ENCODE measurements at regions not wholly inside any gene's neighbourhood (a gene's known extent, or its start where the extent isn't known, plus 50 kb on each side); places are given as distances from the start of the nearest gene placed in this dataset.
"Not testable (repeated sequence)": the region's sequence is repeated elsewhere in the genome, so short reads cannot be mapped to it uniquely, and the experiment has no call there.

DNA sequence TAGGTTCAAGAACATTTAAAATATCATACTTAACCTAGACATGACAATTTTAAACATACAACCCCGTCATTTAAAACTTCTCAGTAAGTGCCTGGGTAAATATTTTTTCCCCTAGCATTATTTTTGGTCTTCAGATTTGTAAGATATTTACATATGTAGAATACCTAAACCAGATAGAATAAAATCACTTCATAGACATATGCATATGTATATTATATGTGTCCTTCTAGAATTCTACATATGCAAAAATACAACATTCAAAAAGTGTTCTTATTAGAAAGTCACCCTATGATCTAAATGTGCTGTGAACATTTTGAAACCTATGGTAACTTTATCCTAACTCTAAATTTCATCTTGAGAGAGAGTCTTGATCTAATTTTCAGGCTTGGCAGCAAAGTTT lies 1467.0 kb upstream of the B3GALT2 start:
- Histone ChIP-seq H3K36me3 (no peaks in the 10 kb centered on the region), H3K4me3 (no peak overlapping the region), H3K27me3 (replicated peaks) (no peaks in the 10 kb centered on the region), H3K27ac (no peak overlapping the region), H3K9me3 (replicated peaks) (0 out of 2 replicates have a peak, but pooled peaks cover 4% of the 10 kb centered on the region), H3K4me1 (replicated peaks) (no peaks in the 10 kb centered on the region)
- DNase-seq (ENCODE audit: low read depth in 1 of 2, low spot score in 2 of 2), result no peak

DNA sequence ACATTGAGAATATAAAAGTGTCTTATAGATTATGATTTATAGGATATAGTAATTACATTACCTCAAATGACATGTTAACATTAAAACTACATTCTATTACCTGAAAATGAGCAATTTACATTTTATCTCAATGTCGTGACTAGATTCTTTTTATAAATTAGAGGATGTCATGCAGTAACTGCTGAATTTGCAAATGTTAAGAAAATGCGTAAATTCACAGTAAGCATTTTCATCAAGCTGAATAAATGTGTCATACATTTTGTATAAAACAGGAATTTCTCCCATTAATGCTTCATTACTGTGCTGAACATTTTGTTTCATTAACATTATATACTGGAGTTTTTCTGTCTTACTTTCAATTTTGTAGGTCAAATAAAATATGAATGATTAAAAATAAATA lies 1460.7 kb upstream of the B3GALT2 start:
- no peak overlapping the region for H3K27ac ChIP-seq
- H3K27me3 ChIP-seq (replicated peaks), result no peaks in the 10 kb centered on the region
- DNase-seq (ENCODE audit: low read depth in 1 of 2, low spot score in 2 of 2), result no peak
- H3K4me3 ChIP-seq, result no peak overlapping the region
- H3K9me3 ChIP-seq (replicated peaks), result 0 out of 2 replicates have a peak, but pooled peaks cover 2% of the 10 kb centered on the region
- no peaks in the 10 kb centered on the region for H3K4me1 ChIP-seq (replicated peaks)
- no peaks in the 10 kb centered on the region for H3K36me3 ChIP-seq

DNA sequence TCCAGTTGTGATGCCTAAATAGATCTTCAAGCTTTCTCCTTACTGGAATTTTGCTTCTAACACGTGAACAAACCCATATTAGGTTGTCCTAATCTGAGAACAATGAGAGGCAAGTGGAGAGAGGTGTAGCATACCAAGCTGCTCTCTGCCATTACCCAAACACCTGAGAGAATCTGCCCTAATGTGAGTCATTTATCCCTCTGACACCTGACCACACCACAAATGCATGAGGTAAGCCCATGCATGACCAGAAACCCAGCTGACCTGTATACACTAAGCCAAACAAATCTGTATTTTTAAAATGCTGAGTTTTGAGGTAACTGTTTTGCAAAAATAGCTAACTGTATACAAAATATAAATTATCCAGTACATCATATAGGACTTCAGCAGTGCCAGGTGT lies 1458.1 kb upstream of the B3GALT2 start:
- 0 out of 2 replicates have a peak, but pooled peaks cover 2% of the 10 kb centered on the region for H3K9me3 ChIP-seq (replicated peaks)
- no peak overlapping the region for H3K4me3 ChIP-seq
- no peaks in the 10 kb centered on the region for H3K27me3 ChIP-seq (replicated peaks)
- DNase-seq (ENCODE audit: low read depth in 1 of 2, low spot score in 2 of 2), result no peak
- no peak overlapping the region for H3K27ac ChIP-seq
- H3K36me3 ChIP-seq, result no peaks in the 10 kb centered on the region
- no peaks in the 10 kb centered on the region for H3K4me1 ChIP-seq (replicated peaks)

DNA sequence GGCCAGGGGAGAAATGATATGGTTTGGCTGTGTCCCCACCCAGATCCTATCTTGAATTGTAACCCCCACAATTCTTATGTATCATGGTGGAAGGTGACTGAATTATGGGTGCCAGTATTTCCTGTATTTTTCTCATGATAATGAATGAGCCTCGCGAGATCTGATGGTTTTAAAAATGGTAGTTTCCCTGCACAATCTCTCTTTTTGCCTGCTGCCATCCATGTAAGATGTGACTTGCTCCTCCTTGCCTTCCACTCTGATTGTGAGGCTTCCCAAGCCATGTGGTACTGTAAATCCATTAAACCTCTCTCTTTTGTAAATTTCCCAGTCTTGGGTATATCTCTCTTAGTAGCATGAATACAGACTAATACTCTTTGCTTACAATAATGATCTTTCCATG lies 1453.9 kb upstream of the B3GALT2 start:
- no peak overlapping the region for H3K27ac ChIP-seq
- no peak for DNase-seq (ENCODE audit: low read depth in 1 of 2, low spot score in 2 of 2)

DNA sequence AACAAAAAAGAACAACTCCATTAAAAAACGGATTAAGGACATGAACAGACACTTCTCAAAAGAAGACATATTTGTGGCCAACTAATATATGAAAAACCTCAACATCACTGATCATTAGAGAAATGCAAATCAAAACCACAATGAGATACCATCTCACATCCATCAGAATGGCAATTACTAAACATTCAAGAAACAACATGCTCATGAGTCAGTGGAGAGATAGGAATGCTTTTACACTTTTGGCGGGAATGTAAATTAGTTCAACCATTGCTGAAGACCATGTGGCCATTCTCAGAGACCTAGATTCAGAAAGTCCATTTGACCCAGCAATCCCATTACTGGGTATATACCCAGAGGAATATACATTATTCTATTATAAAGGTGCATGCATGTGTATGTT lies 1442.6 kb upstream of the B3GALT2 start:
- no peak for DNase-seq (ENCODE audit: low read depth in 1 of 2, low spot score in 2 of 2)
- Histone ChIP-seq H3K4me1 (replicated peaks) (no peaks in the 10 kb centered on the region), H3K36me3 (no peaks in the 10 kb centered on the region), H3K27ac (no peak overlapping the region), H3K9me3 (replicated peaks) (0 out of 2 replicates have a peak, but pooled peaks cover 16% of the 10 kb centered on the region), H3K4me3 (no peak overlapping the region), H3K27me3 (replicated peaks) (no peaks in the 10 kb centered on the region)

More for the DNA sequence above, 1453.9 kb upstream of the B3GALT2 start:
- Histone ChIP-seq H3K4me3 (no peak overlapping the region), H3K9me3 (replicated peaks) (no peaks in the 10 kb centered on the region), H3K4me1 (replicated peaks) (no peaks in the 10 kb centered on the region), H3K36me3 (no peaks in the 10 kb centered on the region), H3K27me3 (replicated peaks) (no peaks in the 10 kb centered on the region)

DNA sequence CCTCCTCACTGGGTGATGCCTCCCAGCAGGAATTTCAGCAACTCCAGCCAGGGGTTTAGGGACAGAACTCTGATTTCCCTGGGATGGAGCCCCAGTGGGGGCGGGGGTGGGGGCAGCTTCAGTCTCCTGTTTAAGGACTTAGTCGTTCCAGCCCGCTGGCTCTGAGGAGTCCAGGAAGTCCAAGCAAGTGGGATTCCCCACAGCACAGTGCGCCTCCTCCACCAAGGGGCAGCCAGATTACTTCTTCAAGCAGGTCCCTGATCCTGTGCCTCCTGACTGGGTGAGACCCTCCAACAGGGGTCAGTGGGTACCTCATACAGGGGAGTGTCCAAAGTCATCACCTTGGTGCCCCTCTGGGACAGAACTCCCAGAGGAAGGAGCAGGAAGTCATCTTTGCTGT lies 1438.4 kb upstream of the B3GALT2 start:
- Histone ChIP-seq H3K27ac (no peak overlapping the region), H3K4me1 (replicated peaks) (no peaks in the 10 kb centered on the region), H3K4me3 (no peak overlapping the region), H3K27me3 (replicated peaks) (no peaks in the 10 kb centered on the region), H3K36me3 (no peaks in the 10 kb centered on the region), H3K9me3 (replicated peaks) (peaks cover 5% of the 10 kb centered on the region; the same call in 1 of the 2 replicates)
- no peak for DNase-seq (ENCODE audit: low read depth in 1 of 2, low spot score in 2 of 2)

DNA sequence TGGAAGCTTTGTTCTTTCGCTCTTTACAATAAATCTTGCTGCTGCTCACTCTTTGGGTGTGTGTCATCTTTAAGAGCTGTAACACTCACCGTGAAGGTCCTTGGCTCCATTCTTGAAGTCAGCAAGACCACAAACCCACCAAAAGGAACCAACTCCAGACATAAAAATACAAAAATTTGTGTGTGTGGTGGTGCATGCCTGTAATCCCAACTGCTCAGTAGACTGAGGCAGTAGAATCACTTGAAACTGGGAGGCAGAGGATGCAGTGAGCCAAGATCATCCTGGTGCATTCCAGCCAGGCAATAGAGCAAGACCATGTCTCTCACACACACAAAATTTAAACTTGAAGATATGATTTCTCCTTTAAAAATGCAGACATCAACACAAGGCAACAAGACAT lies 1431.7 kb upstream of the B3GALT2 start:
- no peak overlapping the region for H3K27ac ChIP-seq
- no peaks in the 10 kb centered on the region for H3K36me3 ChIP-seq
- DNase-seq (ENCODE audit: low read depth in 1 of 2, low spot score in 2 of 2), result no peak
- no peaks in the 10 kb centered on the region for H3K27me3 ChIP-seq (replicated peaks)
- no peak overlapping the region for H3K4me3 ChIP-seq
- peaks cover 3% of the 10 kb centered on the region; the same call in 1 of the 2 replicates for H3K9me3 ChIP-seq (replicated peaks)
- H3K4me1 ChIP-seq (replicated peaks), result no peaks in the 10 kb centered on the region

DNA sequence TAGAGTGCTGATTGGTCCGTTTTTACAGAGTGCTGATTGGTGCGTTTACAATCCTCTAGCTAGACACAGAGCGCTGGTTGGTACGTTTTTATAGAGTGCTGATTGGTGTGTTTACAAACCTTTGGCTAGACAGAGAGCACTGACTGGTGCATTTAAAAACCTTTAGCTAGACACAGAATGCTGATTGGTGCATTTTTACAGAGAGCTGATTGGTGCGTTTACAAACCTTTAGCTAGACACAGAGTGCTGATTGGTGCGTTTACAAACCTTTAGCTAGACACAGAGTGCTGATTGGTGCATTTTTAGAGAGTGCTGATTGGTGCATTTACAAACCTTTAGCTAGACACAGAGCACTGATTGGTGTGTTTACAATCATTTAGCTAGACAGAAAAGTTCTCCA lies 1430.9 kb upstream of the B3GALT2 start:
- not testable (repeated sequence) for DNase-seq (ENCODE audit: low read depth in 1 of 2, low spot score in 2 of 2); H3K9me3 ChIP-seq (replicated peaks); H3K4me1 ChIP-seq (replicated peaks); H3K27me3 ChIP-seq (replicated peaks); H3K36me3 ChIP-seq; H3K4me3 ChIP-seq; H3K27ac ChIP-seq

DNA sequence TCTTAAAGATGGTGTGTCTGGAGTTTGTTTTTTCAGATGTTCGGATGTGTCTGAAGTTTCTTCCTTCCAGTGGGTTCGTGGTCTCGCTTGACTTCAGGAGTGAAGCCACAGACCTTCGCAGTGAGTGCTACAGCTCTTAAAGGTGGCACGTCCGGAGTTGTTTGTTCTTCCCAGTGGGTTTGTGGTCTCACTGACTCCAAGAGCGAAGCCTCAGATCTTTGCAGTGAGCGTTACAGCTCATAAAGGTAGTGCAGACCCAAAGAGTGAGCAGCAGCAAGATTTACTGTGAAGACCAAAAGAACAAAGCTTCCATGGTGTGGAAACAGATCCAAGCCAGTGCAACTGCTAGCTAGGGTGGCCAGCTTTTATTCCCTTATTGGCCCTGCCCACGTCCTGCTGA lies 1430.4 kb upstream of the B3GALT2 start:
- Histone ChIP-seq H3K9me3 (replicated peaks) (peaks cover 3% of the 10 kb centered on the region; the same call in 1 of the 2 replicates), H3K27ac (no peak overlapping the region), H3K27me3 (replicated peaks) (no peaks in the 10 kb centered on the region), H3K4me3 (no peak overlapping the region), H3K36me3 (no peaks in the 10 kb centered on the region), H3K4me1 (replicated peaks) (no peaks in the 10 kb centered on the region)
- DNase-seq (ENCODE audit: low read depth in 1 of 2, low spot score in 2 of 2), result no peak

DNA sequence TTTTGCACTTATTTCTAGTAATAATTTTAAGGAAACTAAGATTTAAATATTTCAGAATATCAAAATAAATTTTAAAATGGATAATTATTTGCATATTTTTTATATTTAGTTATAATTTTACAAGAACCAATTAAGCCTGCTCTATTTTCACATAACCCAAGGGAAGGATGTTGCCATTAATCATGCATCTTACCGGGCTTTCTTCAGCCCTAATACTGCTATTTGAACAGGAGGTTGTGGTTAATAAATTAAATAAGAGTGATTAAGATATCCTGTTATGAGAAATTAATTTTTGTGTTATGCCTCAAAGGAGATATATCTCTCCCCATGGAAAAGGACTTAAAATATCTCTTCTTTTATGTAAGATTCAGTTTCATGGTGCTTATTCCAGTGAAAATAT lies 1415.8 kb upstream of the B3GALT2 start:
- H3K4me3 ChIP-seq, result no peak overlapping the region

DNA sequence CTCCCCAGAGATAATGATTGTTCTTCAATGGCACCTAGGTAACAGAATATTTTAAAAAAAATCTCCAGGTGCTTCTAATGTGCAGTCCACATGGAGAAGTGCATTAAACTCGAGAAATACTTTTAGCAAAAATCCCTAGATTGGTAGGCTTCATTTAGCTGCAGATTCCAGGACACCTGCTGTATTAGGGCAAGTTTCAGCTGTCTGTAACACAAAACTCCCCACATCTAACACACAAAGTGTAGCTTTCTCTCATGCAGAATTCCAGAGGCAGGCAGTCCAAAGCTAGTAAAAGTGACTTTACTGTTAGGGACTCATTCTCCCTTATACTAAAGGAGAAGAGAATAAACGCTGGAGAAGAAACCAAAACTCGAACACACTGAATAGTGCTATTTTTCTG lies 1414.3 kb upstream of the B3GALT2 start:
- Histone ChIP-seq H3K36me3 (no peaks in the 10 kb centered on the region), H3K4me3 (no peak overlapping the region), H3K27me3 (replicated peaks) (no peaks in the 10 kb centered on the region), H3K4me1 (replicated peaks) (no peaks in the 10 kb centered on the region), H3K27ac (no peak overlapping the region), H3K9me3 (replicated peaks) (no peaks in the 10 kb centered on the region; the same call in 1 of the 2 replicates)
- DNase-seq (ENCODE audit: low read depth in 1 of 2, low spot score in 2 of 2), result no peak

More for the DNA sequence above, 1415.8 kb upstream of the B3GALT2 start:
- Histone ChIP-seq H3K4me1 (replicated peaks) (no peaks in the 10 kb centered on the region), H3K27ac (no peak overlapping the region), H3K9me3 (replicated peaks) (no peaks in the 10 kb centered on the region; the same call in 1 of the 2 replicates), H3K27me3 (replicated peaks) (no peaks in the 10 kb centered on the region), H3K36me3 (no peaks in the 10 kb centered on the region)
- DNase-seq (ENCODE audit: low read depth in 1 of 2, low spot score in 2 of 2), result no peak

DNA sequence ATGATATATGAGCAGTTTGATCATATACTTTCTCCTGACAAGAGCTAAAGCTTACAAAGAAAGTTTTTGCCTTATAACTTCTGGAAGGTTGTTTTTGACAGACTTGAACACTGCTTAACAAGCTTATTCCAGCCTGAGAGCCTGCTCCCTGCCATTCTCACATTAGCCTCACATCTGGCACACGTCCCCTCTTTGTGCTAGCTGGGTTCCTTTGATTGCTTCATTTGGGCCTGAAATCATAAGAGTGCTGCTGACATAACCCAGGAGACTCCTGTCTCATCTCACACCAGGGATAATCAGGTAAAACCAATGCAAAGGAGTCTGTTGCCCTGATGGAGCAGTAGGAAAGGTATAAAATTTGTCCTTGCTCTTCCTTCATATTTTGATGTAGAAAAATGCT lies 1411.7 kb upstream of the B3GALT2 start:
- no peaks in the 10 kb centered on the region for H3K36me3 ChIP-seq
- H3K4me3 ChIP-seq, result no peak overlapping the region
- H3K9me3 ChIP-seq (replicated peaks), result no peaks in the 10 kb centered on the region; the same call in 1 of the 2 replicates
- H3K27me3 ChIP-seq (replicated peaks), result no peaks in the 10 kb centered on the region
- DNase-seq (ENCODE audit: low read depth in 1 of 2, low spot score in 2 of 2), result no peak
- no peaks in the 10 kb centered on the region for H3K4me1 ChIP-seq (replicated peaks)
- no peak overlapping the region for H3K27ac ChIP-seq

DNA sequence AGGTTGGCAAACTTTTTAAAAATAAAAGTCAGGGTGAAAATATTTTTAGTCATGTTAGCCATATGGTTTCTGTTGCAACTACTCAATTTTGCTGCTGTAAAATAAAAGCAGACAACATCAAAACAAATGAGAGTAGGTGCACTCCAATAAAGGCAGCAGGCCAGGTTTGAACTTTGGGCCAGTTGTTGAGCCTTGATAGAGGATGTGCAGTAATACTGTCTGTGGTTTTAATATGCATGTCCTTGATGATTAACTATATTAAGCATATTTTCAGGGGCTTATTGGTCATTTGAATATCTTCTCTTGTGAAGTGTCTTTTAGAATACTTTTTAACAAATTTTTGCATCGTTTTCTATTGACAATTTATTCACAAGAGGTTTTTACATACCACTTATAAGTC lies 1399.9 kb upstream of the B3GALT2 start:
- Histone ChIP-seq H3K36me3 (no peaks in the 10 kb centered on the region), H3K9me3 (replicated peaks) (no peaks in the 10 kb centered on the region; the same call in 1 of the 2 replicates), H3K4me3 (no peak overlapping the region), H3K27me3 (replicated peaks) (no peaks in the 10 kb centered on the region), H3K27ac (no peak overlapping the region), H3K4me1 (replicated peaks) (no peaks in the 10 kb centered on the region)
- no peak for DNase-seq (ENCODE audit: low read depth in 1 of 2, low spot score in 2 of 2)

DNA sequence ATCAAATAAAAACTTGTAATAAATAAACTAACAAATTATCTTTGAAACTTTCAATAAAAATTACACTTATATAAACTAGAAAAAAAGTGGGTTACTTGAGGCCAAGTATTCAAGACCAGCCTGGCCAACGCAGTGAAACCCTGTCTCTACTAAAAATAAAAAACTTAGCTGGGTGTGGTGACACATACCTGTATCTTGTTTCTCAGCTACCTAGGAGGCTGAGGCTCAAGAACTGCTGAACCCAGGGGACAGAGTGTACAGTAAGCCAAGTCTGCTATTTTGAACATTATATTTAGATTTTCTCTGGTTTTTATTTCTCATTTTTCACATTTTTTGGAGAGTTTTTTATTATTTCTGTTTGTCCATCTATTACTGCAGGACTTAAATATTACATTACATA lies 1397.6 kb upstream of the B3GALT2 start:
- no peaks in the 10 kb centered on the region for H3K36me3 ChIP-seq
- no peaks in the 10 kb centered on the region for H3K4me1 ChIP-seq (replicated peaks)
- DNase-seq (ENCODE audit: low read depth in 1 of 2, low spot score in 2 of 2), result no peak
- no peaks in the 10 kb centered on the region; the same call in 1 of the 2 replicates for H3K27me3 ChIP-seq (replicated peaks)
- H3K4me3 ChIP-seq, result no peak overlapping the region
- H3K27ac ChIP-seq, result no peak overlapping the region
- no peaks in the 10 kb centered on the region; the same call in 1 of the 2 replicates for H3K9me3 ChIP-seq (replicated peaks)

DNA sequence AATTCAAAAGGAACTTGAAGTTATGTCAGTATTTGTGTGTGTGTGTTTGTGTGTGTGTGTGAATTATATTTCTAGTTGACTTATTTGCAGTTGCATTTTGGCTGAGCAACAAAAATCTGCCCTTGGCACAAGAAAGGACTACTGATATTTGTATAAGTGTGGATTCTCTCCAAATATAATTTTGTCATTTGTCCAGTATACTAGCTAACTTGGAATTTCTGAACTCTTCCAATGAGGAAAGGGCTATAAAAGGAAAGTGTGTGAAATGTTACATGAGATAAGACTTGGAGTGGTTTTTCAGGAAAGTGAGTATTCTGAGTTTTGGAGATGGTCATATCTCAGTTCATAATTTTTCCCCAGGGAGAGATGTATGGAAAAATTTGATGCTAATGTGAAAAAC lies 1384.1 kb upstream of the B3GALT2 start:
- H3K36me3 ChIP-seq, result no peaks in the 10 kb centered on the region
- DNase-seq (ENCODE audit: low read depth in 1 of 2, low spot score in 2 of 2), result no peak
- H3K27me3 ChIP-seq (replicated peaks), result no peaks in the 10 kb centered on the region
- no peaks in the 10 kb centered on the region for H3K4me1 ChIP-seq (replicated peaks)
- no peak overlapping the region for H3K4me3 ChIP-seq
- H3K27ac ChIP-seq, result no peak overlapping the region
- H3K9me3 ChIP-seq (replicated peaks), result peaks cover 8% of the 10 kb centered on the region; the same call in 1 of the 2 replicates

Data from SJSA1 (cell line).